ENCODE measurements at regions not wholly inside any gene's neighbourhood (a gene's known extent, or its start where the extent isn't known, plus 50 kb on each side); places are given as distances from the start of the nearest gene placed in this dataset.
"Not testable (repeated sequence)": the region's sequence is repeated elsewhere in the genome, so short reads cannot be mapped to it uniquely, and the experiment has no call there.

DNA sequence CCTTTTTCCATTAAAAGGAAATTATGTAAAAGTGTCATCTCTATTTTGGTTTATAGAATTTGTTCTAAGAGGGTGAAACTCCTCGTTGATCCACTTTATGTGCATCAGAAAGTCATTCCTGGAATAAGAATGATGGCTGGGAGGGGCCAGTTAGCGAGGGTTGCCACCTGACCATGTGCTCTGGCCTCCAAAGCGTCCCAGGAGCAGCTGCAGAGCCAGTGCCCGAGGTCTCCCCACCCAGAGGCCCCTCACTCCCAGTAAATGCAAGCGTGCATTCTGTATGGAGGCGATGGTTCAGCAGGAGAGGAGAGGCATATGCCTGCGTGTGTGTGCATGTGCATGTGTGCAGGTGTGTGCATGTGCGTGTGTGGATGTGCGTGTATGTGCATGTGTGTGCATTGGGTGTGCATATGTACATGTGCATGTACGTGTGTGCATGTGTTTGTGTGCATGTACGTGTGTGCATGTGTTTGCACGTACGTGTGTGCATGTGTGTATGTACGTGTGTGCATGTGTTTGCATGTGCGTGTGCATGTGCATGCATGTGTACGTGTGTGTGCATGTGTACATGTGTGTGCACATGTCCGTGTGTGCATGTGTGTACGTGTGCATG is 345.8 kb downstream of the TEX29 start:
- Histone ChIP-seq H3K27me3 (ENCODE audit: control insufficient read depth, insufficient read depth, low read length) (no peaks in the 10 kb centered on the region), H3K36me3 (ENCODE audit: control insufficient read depth, insufficient read depth, low read length) (no peaks in the 10 kb centered on the region), H3K4me3 (ENCODE audit: low read depth, low read length) (no peak overlapping the region)
- POLR2A ChIA-PET = no interaction called here
- TF ChIP-seq CTCF (IDR thresholded peaks at IDR 0.05; ENCODE audit: insufficient read depth, low read depth, low read length) = no peak
- CTCF ChIA-PET = no interaction called here
- DNase-seq (ENCODE audit: low read depth) = no peak

GRCh38 chr13:111667757-111668156 is 347.3 kb downstream of the TEX29 start:
- ChIA-PET CTCF (no interaction called here), POLR2A (no interaction called here)
- no peak for TF ChIP-seq CTCF (IDR thresholded peaks at IDR 0.05; ENCODE audit: insufficient read depth, low read depth, low read length)
- H3K27me3 ChIP-seq (ENCODE audit: control insufficient read depth, insufficient read depth, low read length) = no peaks in the 10 kb centered on the region
- DNase-seq (ENCODE audit: low read depth) = no peak
- no peak overlapping the region for H3K4me3 ChIP-seq (ENCODE audit: low read depth, low read length)
- no peaks in the 10 kb centered on the region for H3K36me3 ChIP-seq (ENCODE audit: control insufficient read depth, insufficient read depth, low read length)

GRCh38 chr13:111668451-111668850 is 348.0 kb downstream of the TEX29 start:
- CTCF ChIA-PET = no interaction called here
- no peak for TF ChIP-seq CTCF (IDR thresholded peaks at IDR 0.05; ENCODE audit: insufficient read depth, low read depth, low read length)
- DNase-seq (ENCODE audit: low read depth) = no peak
- H3K36me3 ChIP-seq (ENCODE audit: control insufficient read depth, insufficient read depth, low read length) = no peaks in the 10 kb centered on the region
- no peaks in the 10 kb centered on the region for H3K27me3 ChIP-seq (ENCODE audit: control insufficient read depth, insufficient read depth, low read length)
- POLR2A ChIA-PET = no interaction called here
- H3K4me3 ChIP-seq (ENCODE audit: low read depth, low read length) = no peak overlapping the region

DNA sequence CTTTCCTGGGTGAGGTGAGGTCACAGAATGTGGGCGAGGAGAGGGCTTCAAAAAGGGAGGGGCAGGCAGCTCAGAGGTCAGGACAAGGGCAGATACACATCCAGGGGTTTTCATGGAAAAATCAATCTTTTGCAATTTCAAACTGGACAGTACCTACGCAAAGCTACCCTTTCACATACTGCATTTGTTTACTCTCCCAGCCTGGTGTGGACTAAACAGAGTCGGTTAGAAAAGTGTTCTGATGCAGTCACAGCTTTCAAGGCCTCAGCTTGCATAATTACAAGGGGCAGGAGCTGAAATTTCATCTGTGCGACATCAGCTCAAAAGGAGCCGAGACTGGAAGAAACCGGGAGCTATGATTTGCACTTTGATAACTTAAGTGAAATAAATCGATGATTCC is 351.8 kb downstream of the TEX29 start:
- H3K4me3 ChIP-seq (ENCODE audit: low read depth, low read length); POLR2A ChIA-PET; H3K27me3 ChIP-seq (ENCODE audit: control insufficient read depth, insufficient read depth, low read length); DNase-seq (ENCODE audit: low read depth); CTCF ChIA-PET; H3K36me3 ChIP-seq (ENCODE audit: control insufficient read depth, insufficient read depth, low read length): not testable (repeated sequence)

DNA sequence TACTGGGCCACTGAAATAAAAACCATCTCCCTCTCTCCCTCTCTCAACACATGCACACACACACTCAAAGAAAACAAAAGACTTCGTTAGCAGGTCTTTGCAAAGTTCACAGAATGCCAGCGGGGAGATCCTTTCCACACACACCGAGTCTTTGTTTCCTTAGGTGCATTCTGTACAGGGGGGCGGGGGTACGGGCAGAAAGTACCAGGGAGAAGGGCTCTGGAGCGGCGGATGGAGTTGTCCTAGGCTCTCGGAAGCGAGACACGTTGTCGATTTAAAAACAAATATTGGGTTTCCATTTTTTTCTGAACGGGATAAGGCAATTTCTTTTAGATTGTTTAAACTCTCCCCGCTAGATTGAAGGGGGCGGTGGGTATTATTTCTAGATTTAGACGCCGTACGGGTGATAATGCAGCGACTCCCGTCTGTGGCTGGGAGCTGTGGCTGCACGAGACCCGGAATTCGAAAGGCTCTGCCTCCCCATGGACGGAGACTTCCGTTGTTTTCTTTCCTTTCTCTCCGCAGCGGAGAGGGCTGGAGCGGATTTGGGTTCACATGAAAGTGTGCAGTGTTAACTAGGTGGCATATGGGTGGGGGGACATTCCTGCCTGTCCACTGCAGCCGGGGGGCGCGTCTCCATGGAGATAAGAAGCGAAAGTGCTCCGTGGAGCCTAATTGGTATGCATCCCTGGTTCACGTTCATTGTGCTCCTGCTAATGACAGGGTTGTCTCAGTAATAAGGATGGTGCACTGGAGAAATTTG is 357.9 kb downstream of the TEX29 start:
- H3K36me3 ChIP-seq (ENCODE audit: control insufficient read depth, insufficient read depth, low read length); H3K4me3 ChIP-seq (ENCODE audit: low read depth, low read length); H3K27me3 ChIP-seq (ENCODE audit: control insufficient read depth, insufficient read depth, low read length); CTCF ChIA-PET; DNase-seq (ENCODE audit: low read depth); POLR2A ChIA-PET: not testable (repeated sequence)

GRCh38 chr13:111679645-111680044 is 359.2 kb downstream of the TEX29 start:
- H3K4me3 ChIP-seq (ENCODE audit: low read depth, low read length); DNase-seq (ENCODE audit: low read depth); CTCF ChIA-PET; POLR2A ChIA-PET; H3K36me3 ChIP-seq (ENCODE audit: control insufficient read depth, insufficient read depth, low read length); H3K27me3 ChIP-seq (ENCODE audit: control insufficient read depth, insufficient read depth, low read length): not testable (repeated sequence)

GRCh38 chr13:111680100-111680499 is 359.7 kb downstream of the TEX29 start:
- H3K27me3 ChIP-seq (ENCODE audit: control insufficient read depth, insufficient read depth, low read length); POLR2A ChIA-PET; H3K4me3 ChIP-seq (ENCODE audit: low read depth, low read length); H3K36me3 ChIP-seq (ENCODE audit: control insufficient read depth, insufficient read depth, low read length); DNase-seq (ENCODE audit: low read depth); CTCF ChIA-PET: not testable (repeated sequence)

DNA sequence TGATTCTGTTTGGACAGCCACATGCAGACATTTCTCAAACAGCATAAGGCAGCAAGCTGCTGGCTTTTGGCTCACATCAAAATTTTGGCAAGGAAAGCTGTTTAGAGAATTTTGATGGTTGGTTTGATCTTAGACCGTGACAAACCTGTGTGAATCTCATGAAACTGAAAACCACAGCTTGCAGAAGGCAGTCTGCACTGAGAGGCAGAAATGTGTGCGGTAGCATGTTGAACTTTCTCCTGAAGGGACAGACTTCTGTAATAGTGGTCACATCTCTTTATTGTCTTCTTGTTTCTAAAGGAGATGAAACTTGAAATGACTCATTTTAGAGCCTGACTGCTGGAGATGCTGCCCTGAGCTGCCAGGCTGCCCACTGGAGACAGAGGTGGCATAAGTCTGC is 371.6 kb downstream of the TEX29 start:
- H3K4me3 ChIP-seq (ENCODE audit: low read depth, low read length); POLR2A ChIA-PET; DNase-seq (ENCODE audit: low read depth); CTCF ChIA-PET; H3K27me3 ChIP-seq (ENCODE audit: control insufficient read depth, insufficient read depth, low read length); H3K36me3 ChIP-seq (ENCODE audit: control insufficient read depth, insufficient read depth, low read length): not testable (repeated sequence)

DNA sequence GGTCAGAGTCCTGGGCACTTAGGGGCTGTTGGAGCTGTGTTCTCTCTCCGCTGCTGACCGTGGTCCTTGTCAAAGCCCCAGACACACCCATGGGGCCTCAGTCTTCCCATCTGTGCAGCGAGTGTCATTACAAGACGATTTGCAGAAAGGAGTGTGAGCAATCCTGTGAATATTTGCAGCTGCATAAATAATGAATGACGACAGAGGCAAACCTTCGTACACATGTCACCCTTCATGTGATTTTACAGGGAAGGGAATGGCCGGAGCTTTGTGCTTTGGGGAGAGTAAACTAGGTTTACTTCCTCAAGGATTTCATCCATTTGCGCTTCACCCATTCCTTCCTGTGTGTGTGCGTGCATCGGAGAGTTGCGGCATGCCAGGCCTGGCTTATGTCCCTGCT is 370.8 kb upstream of the SOX1 start:
- H3K27me3 ChIP-seq (ENCODE audit: control insufficient read depth, insufficient read depth, low read length); DNase-seq (ENCODE audit: low read depth); POLR2A ChIA-PET; H3K36me3 ChIP-seq (ENCODE audit: control insufficient read depth, insufficient read depth, low read length); CTCF ChIA-PET; H3K4me3 ChIP-seq (ENCODE audit: low read depth, low read length): not testable (repeated sequence)

- POLR2A ChIA-PET; DNase-seq (ENCODE audit: low read depth); CTCF ChIA-PET; H3K27me3 ChIP-seq (ENCODE audit: control insufficient read depth, insufficient read depth, low read length); H3K4me3 ChIP-seq (ENCODE audit: low read depth, low read length); H3K36me3 ChIP-seq (ENCODE audit: control insufficient read depth, insufficient read depth, low read length): not testable (repeated sequence)
Measured at GRCh38 chr13:111702059-111702458, 364.9 kb upstream of the SOX1 start.
